Astrocyte of the spinal cord (primary cell): ENCODE measurements at regions not wholly inside any gene's neighbourhood (a gene's known extent, or its start where the extent isn't known, plus 50 kb on each side); places are given as distances from the start of the nearest gene placed in this dataset.

ENCODE experiments used
- DNase-seq: peaks from one replicate; pipeline ENCODE4 v3.0.0; 2011; ENCODE audit warnings: low read depth, low spot score
- H3K4me3 ChIP-seq: 2 replicates; pipeline ENCODE4 v1.5.1; 2011; ENCODE audit warnings: low read depth, mild to moderate bottlenecking, low read length, moderate library complexity
- CTCF ChIP-seq: IDR thresholded peaks from 2 replicates; pipeline ENCODE4 v1.5.1; 2012; ENCODE audit warnings: low read depth, mild to moderate bottlenecking, low read length, inconsistent platforms
- in situ Hi-C: cut with HindIII; loops from 2 replicates; pipeline ENCODE4 v1.10.0; 2017; ENCODE audit warnings: low sequenced_read_pairs

- H3K4me3 ChIP-seq, result no peak overlapping the region
- TF ChIP-seq CTCF, result no peak
- in situ Hi-C loops, result no loop called here
- DNase-seq, result no peak
Measured at GRCh38 chr9:38285236-38285635, 107.3 kb upstream of the ALDH1B1 start.

GRCh38 chr9:38284588-38285051, 107.9 kb upstream of the ALDH1B1 start:
- in situ Hi-C loops, result no loop called here

GRCh38 chr9:38284039-38284575, 108.4 kb upstream of the ALDH1B1 start:
- H3K4me3 ChIP-seq, result no peak overlapping the region
- no peak for TF ChIP-seq CTCF
- DNase-seq, result no peak
- in situ Hi-C loops, result no loop called here

More at GRCh38 chr9:38284588-38285051, 107.9 kb upstream of the ALDH1B1 start:
- DNase-seq, result no peak
- no peak for TF ChIP-seq CTCF
- no peak overlapping the region for H3K4me3 ChIP-seq

- no peak overlapping the region for H3K4me3 ChIP-seq
- DNase-seq, result no peak
- in situ Hi-C loops, result no loop called here
- TF ChIP-seq CTCF, result no peak
Measured at GRCh38 chr9:38282756-38283155, 109.7 kb upstream of the ALDH1B1 start.

GRCh38 chr9:38281917-38282316, 110.6 kb upstream of the ALDH1B1 start:
- no peak for DNase-seq
- TF ChIP-seq CTCF, result no peak
- in situ Hi-C loops, result no loop called here

GRCh38 chr9:38281196-38281595, 111.3 kb upstream of the ALDH1B1 start:
- DNase-seq, result no peak
- no peak for TF ChIP-seq CTCF
- no peak overlapping the region for H3K4me3 ChIP-seq
- in situ Hi-C loops, result no loop called here

More at GRCh38 chr9:38281917-38282316, 110.6 kb upstream of the ALDH1B1 start:
- H3K4me3 ChIP-seq, result no peak overlapping the region

DNA sequence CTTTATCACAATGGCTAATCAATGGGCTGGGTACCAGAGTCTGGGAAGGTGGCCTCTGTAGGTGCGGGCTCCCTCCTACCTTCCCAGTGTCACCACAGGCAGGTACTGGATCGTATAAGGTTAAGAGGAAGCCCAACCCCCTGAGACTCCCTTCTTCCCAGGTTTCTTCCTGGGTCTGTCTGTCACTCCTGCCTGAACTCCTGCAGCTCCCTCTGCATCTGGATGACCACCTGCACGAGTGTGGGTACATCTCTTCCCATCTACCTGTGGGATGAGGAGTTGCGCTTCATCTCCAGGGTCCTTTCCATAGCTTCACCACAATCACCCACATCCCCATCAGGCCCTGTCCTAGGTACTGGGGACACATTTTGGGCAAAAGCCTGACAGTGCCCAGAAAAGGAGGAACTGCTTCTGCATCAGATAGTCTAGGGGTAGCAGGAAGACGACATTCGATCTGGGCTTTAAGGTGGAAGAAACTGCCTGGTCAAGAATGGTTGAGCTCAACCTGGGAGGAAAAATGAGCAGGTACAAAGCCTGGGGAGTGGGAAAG, 112.2 kb upstream of the ALDH1B1 start:
- TF ChIP-seq CTCF, result no peak
- no peak for DNase-seq
- no peak overlapping the region for H3K4me3 ChIP-seq
- in situ Hi-C loops, result no loop called here
